Glutamatergic neuron (in vitro differentiated cells): ENCODE measurements at regions not wholly inside any gene's neighbourhood (a gene's known extent, or its start where the extent isn't known, plus 50 kb on each side); places are given as distances from the start of the nearest gene placed in this dataset.

Experiments
- DNase-seq: peaks from one replicate; pipeline ENCODE4 v3.0.0; 2022
- H3K27ac Mint-ChIP-seq: one replicate; pipeline ENCODE4 v1.8.0; 2020; ENCODE audit warnings: mild to moderate bottlenecking, mixed read lengths, inconsistent platforms; ENCODE audit not compliant: unreplicated experiment
- H3K27me3 Mint-ChIP-seq: one replicate; pipeline ENCODE4 v1.8.0; 2020; ENCODE audit warnings: mild to moderate bottlenecking, moderate library complexity, mixed read lengths, inconsistent platforms; ENCODE audit not compliant: unreplicated experiment
- H3K36me3 Mint-ChIP-seq: one replicate; pipeline ENCODE4 v1.8.0; 2020; ENCODE audit warnings: mild to moderate bottlenecking, mixed read lengths, inconsistent platforms; ENCODE audit not compliant: unreplicated experiment
- H3K4me1 Mint-ChIP-seq: one replicate; pipeline ENCODE4 v1.8.0; 2020; ENCODE audit warnings: mild to moderate bottlenecking, low read depth, mixed read lengths, inconsistent platforms; ENCODE audit not compliant: unreplicated experiment
- H3K4me3 Mint-ChIP-seq: one replicate; pipeline ENCODE4 v1.8.0; 2020; ENCODE audit warnings: mild to moderate bottlenecking, mixed read lengths, inconsistent platforms; ENCODE audit not compliant: unreplicated experiment
- H3K9me3 Mint-ChIP-seq: one replicate; pipeline ENCODE4 v1.8.0; 2020; ENCODE audit warnings: mild to moderate bottlenecking, moderate library complexity, mixed read lengths, inconsistent platforms; ENCODE audit not compliant: unreplicated experiment
- TF ChIP-seq, protein P1 (sequence below): fragments of 200-600 bp; sonication (generic); IDR thresholded peaks from one replicate; pipeline ENCODE4 v1.5.0; 2021; ENCODE audit not compliant: partially characterized antibody, unreplicated experiment

DNA sequence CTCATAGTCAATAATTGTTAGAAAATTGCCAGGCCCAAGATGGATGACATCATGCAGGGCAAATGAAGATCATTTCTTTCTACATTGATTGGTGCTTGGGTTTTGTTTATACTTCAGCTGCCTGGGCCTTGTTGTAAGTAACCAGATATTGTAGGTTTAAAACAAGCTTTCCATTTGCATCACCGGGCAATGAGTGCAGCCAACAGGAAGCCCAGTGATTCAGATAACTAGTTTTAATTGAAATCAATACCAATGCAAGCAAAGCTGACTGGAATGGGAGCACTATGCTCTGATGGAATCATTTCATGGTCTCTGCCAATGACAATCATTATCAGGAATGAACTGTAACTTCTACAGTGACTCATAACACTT, 279.3 kb downstream of the DUSP6 start:
- H3K4me1 Mint-ChIP-seq, result peaks cover 6% of the 10 kb centered on the region
- H3K36me3 Mint-ChIP-seq, result no peaks in the 10 kb centered on the region
- no peak overlapping the region for H3K4me3 Mint-ChIP-seq
- DNase-seq, result no peak
- no peaks in the 10 kb centered on the region for H3K9me3 Mint-ChIP-seq
- TF ChIP-seq, protein P1, sequence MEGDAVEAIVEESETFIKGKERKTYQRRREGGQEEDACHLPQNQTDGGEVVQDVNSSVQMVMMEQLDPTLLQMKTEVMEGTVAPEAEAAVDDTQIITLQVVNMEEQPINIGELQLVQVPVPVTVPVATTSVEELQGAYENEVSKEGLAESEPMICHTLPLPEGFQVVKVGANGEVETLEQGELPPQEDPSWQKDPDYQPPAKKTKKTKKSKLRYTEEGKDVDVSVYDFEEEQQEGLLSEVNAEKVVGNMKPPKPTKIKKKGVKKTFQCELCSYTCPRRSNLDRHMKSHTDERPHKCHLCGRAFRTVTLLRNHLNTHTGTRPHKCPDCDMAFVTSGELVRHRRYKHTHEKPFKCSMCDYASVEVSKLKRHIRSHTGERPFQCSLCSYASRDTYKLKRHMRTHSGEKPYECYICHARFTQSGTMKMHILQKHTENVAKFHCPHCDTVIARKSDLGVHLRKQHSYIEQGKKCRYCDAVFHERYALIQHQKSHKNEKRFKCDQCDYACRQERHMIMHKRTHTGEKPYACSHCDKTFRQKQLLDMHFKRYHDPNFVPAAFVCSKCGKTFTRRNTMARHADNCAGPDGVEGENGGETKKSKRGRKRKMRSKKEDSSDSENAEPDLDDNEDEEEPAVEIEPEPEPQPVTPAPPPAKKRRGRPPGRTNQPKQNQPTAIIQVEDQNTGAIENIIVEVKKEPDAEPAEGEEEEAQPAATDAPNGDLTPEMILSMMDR, result no peak
- H3K27ac Mint-ChIP-seq, result no peak overlapping the region
- H3K27me3 Mint-ChIP-seq, result no peaks in the 10 kb centered on the region

DNA sequence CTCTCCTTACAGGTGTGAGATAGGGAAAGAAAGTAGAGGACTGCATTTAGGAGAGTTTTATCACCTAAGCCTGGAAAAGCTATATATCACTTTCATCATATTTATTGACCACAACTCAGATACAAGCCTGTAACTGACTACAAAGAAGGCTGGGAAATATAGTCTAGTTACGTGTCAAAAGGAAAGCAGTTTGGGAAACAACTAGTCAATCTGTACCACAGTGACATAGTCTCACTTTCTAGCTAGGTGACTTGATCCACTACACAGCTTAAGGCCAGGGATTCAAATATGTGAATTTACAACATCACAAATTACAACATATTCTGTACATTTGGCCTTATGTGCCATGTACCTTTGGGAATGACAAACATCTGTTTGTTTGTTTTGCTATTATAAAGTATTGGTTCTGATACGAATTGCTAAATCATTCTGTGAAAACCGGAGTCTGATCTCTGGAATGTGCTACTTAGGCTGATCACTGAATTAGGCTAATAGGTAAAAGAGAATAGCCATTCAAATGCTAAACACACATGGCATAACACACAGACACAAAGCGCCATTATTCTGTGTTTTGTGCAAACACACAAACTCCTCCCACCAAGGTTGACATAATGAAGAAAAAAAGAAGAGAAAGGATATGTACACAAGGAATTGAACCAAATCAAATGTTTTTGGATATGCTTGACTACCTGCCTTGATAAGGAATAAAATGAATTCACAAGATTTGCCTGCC, 279.8 kb downstream of the DUSP6 start:
- no peaks in the 10 kb centered on the region for H3K36me3 Mint-ChIP-seq

DNA sequence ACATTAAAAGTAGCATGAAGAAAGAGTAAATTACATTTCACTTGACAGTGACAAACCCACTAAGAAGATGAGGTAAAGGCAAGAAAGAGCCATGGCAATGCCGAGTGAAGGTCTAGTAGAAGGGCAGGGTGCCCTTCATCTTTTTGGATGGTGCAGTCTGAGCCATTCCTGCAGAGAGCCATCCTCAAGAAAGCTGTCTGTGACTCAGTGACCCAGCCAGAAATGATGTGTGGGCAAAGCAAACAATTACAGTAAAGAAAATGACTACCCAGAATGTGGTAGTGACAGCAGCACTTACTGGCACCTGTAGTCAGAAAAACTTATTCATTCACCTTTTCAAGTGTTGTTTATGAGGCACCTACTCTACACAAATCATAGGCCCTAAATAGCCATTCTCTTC, 281.7 kb downstream of the DUSP6 start:
- Mint-ChIP-seq H3K27me3 (no peaks in the 10 kb centered on the region), H3K4me1 (peaks cover 4% of the 10 kb centered on the region), H3K4me3 (no peak overlapping the region), H3K27ac (no peak overlapping the region), H3K9me3 (no peaks in the 10 kb centered on the region), H3K36me3 (no peaks in the 10 kb centered on the region)
- TF ChIP-seq, protein P1, result no peak
- no peak for DNase-seq

More for the DNA sequence above, 279.8 kb downstream of the DUSP6 start:
- no peak overlapping the region for H3K27ac Mint-ChIP-seq
- peaks cover 6% of the 10 kb centered on the region for H3K4me1 Mint-ChIP-seq
- TF ChIP-seq, protein P1, result no peak
- H3K4me3 Mint-ChIP-seq, result no peak overlapping the region
- no peaks in the 10 kb centered on the region for H3K9me3 Mint-ChIP-seq
- no peaks in the 10 kb centered on the region for H3K27me3 Mint-ChIP-seq
- no peak for DNase-seq

DNA sequence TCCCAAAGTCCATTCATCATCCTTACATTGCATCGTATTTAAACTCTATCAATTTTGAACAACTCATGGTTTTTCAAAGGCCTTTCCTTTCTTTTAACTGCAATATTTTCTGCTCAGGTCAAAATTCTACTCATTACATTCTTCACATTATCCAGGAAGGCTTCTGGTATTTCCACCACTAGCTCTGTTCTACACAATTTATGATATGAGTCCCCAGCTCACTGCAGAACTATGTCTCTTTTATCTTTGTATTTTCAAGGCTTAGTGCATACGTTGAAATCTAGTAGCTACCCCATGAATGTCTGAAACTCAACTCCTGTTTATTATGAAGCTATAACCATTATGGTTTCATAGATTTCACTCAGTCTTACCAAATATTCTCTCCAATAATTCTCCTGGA, 282.9 kb downstream of the DUSP6 start:
- TF ChIP-seq, protein P1, result no peak
- H3K27me3 Mint-ChIP-seq, result no peaks in the 10 kb centered on the region
- peaks cover 1% of the 10 kb centered on the region for H3K9me3 Mint-ChIP-seq
- no peak overlapping the region for H3K4me3 Mint-ChIP-seq
- H3K4me1 Mint-ChIP-seq, result peaks cover 4% of the 10 kb centered on the region
- DNase-seq, result no peak
- H3K36me3 Mint-ChIP-seq, result no peaks in the 10 kb centered on the region
- no peak overlapping the region for H3K27ac Mint-ChIP-seq

DNA sequence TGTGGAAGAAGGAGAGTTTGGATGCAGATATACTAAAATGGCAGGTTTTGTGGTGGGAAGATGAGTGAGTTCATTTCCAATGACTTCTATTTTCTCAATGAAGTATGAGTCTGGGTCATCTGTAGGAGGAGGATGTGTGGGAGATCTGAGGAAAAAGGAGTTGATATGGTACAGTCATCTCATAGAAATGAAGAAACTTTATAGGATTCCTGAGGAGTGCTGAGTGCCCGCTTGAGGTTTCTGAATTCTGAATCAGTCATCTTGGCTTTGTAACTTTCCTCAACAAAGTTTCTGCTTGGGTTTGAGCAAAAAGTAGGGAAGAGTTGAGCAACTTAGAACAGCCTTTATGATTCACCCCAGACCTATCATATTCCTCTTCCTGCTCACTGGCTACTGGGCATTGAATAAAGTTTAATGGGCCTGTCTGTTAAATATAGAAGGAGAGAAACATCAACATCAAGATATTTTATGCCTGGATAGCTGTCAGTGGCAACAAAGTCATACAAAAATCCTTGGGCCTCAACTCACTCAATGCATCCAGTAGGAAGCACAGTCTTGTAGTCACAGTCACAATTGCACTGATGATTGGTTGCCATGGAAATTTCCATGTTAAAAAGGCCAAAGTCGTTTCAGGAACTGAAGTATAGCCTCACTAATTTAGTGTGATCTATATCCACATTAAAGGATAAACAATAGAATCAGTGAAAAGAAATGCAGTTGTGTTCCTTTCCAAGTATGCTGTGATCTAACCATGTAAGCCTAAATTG, 284.7 kb downstream of the DUSP6 start:
- H3K4me1 Mint-ChIP-seq, result no peaks in the 10 kb centered on the region
- H3K36me3 Mint-ChIP-seq, result no peaks in the 10 kb centered on the region
- TF ChIP-seq, protein P1, result no peak
- H3K27me3 Mint-ChIP-seq, result no peaks in the 10 kb centered on the region
- DNase-seq, result no peak
- no peak overlapping the region for H3K27ac Mint-ChIP-seq
- peaks cover 1% of the 10 kb centered on the region for H3K9me3 Mint-ChIP-seq
- no peak overlapping the region for H3K4me3 Mint-ChIP-seq
